HTR-8/SVneo (cell line): ENCODE measurements at regions not wholly inside any gene's neighbourhood (a gene's known extent, or its start where the extent isn't known, plus 50 kb on each side); places are given as distances from the start of the nearest gene placed in this dataset.
A peak's percentile ranks its signal among the peaks of the same experiment; 100 is the strongest.
"Not testable (repeated sequence)": the region's sequence is repeated elsewhere in the genome, so short reads cannot be mapped to it uniquely, and the experiment has no call there.

Experiments used
- DNase-seq: peaks from one replicate; pipeline ENCODE4 v3.0.0; 2011; ENCODE audit warnings: low spot score, mixed read lengths; ENCODE audit not compliant: insufficient read length
- FAIRE-seq: peaks from 2 replicates; lab custom pipeline; 2011; peaks lifted over from hg19 to GRCh38; lab: Jason Lieb, UNC

DNA sequence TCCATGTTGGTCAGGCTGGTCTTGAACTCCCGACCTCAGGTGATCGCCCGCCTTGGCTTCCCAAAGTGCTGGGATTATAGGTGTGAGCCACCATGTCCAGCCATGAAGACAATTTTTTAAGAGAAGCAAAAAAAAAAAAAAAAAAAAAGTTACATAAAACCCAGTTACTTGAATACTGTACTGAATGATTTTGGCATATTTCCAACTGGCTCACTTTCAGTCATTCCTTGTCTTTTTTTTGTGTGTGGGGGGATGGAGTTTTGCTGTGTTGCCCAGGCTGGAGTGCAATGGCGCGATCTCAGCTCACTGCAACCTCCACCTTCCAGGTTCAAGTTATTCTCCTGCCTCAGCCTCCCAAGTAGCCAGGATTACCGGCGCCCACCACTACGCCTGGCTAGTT, 345.5 kb downstream of the SOX4 start:
- not testable (repeated sequence) for DNase-seq, FAIRE-seq

DNA sequence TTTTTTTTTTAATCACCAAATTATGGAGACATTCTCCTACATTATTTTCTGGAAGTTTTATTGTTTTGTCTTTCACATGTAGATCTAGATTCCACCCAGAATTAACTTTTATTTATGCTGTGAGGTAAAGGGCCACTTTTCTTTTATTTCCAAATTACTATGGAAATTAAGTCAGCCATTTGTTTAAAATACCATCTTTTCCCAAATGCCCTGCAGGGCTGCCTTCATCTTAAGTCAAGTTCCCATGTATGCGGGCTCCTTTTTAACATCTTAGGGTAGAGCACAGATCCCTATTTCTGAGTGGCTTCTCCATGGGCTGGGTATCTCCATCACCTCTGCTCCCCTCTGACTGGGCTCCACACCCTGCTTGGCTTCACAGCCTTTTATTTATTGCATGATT, 348.4 kb downstream of the SOX4 start:
- DNase-seq, result no peak
- FAIRE-seq, result no peak

DNA sequence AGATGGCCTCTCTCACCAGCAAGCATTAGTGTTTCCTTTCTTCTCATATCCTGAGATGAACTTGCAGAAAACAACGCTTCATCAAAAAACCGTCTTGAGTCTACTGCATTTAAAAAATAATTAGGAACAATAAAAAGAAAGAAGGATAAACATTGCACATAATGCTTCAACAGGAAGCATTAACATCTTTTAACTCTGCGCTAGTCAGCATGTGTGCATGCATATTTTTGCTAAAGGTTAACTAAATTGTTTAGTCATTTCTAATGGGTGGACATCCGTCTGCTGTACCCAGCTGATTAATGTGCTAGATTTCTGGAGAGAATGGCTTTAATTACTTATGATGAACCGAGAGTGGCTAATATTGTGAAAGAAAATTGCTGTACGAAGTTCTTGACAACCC, 349.3 kb downstream of the SOX4 start:
- no peak for DNase-seq
- no peak for FAIRE-seq

DNA sequence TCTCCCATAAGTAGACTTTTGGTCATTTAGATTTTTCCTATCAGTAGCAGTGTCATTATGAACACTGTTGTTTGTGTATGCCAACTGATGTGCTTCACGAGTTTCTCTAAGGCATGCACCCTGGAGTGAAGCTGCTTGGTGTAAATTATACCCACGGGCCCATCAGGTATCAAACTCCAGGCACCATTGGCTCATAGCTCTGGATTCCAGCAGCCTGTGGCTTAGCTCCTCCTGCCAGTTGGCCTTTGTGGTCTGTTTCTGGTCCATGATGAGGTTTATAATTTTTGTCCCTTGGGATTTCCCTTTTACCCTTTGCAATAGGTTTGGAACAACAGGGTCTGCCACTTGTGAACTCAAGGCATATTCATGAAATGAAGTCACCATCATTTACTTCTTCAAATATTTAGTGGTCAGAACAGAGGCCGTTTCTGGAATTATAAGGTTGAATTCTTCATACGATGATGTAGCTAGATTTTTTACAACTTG, 350.5 kb downstream of the PRL start:
- FAIRE-seq (no peak), DNase-seq (peak; percentile 19)

DNA sequence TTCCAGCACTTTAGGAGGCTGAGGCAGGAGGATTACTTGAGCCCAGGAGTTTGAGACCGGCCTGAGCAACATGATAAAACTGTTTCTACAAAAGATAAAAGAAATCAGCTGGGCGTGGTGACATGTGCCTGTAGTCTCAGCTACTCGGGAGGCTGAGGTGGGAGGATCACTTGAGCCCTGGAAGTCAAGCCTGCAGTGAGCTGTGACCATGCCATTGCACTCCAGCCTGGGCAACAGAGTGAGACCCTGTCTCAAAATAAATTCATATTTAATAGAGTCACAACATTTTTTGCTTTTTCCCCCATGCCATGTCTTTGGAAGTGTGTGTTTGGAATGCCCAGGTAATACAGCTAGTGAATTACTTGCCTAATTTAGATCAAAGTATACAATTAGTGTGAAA, 349.6 kb downstream of the PRL start:
- FAIRE-seq, result not testable (repeated sequence)

DNA sequence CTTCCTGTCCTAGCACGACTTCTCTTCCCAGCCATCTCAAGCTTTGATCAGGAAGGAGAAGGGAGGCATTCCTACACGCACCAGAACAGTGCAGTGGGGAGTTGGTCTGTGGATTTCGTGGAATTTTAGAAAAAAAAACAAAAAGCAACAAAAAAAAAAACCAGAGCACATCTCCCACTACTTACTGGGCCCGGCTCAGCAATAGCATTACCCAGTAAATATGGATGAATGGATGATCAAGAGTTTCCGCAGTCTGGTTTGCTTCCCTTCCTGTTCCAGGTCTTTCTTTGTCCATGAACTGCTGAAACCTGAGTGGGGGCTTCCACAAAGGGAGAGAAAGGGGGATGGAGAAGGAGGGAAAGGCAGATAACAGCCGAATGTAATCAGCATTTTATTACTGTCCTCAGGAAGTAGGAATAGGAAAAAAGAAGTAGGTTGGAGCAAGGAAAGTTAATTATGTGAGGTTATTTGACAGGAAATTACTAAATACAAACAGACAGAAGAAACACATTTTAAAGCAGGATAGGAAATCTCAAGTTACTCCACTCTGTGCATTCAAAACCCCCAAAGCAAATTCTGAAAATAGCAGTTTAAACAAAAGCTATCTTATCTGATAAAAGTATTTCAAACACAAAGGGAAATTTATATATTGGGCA, 349.0 kb downstream of the PRL start:
- DNase-seq, result no peak
- no peak for FAIRE-seq

More for the DNA sequence above, 349.6 kb downstream of the PRL start:
- not testable (repeated sequence) for DNase-seq

DNA sequence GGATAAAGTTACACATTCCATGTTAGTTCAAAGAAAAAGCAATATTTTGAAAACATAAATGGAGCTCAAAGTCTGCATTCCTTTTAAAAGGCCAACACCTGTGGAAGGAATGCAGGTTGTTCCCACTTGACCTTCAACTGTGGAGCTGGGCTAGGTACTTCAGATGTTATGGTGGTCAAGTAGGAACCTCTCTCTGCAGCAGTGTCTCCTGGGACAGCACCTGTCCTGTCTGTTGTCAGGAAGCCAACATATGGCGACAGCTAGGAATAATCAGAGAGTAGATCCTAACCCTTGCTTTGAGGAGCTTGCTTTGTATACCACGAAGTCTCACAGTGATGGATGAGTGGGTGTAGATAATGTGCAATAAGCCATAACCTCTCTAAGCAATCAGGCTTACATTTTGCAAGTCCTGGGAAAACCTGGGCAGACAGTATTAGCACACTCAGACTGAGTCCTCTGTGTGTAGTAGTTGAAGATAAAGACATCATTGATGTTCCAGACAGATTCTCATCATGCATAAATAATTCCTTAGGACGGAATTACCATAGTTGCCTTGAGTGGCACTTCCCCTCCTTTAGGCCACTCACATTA, 347.5 kb downstream of the PRL start:
- no peak for DNase-seq

DNA sequence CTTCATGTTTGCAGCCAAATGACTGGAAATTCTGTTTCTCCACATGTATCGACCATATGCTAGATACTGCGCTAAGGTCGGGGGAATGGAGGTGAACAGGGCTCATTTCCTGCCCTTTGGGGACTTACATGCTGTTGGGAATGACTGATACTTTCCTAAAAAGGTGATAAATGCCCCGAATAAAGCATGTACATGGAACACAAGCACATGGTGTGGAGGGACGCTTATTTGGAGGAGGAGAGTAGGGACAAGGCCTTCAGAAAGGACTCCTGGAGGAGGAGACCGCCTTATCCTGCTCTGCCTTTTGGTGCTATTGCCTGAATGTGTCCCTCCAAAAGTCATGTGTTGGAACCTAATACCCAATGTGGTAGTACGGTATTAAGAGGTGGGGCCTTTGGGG, 344.5 kb downstream of the PRL start:
- no peak for FAIRE-seq
- no peak for DNase-seq

More for the DNA sequence above, 347.5 kb downstream of the PRL start:
- no peak for FAIRE-seq

DNA sequence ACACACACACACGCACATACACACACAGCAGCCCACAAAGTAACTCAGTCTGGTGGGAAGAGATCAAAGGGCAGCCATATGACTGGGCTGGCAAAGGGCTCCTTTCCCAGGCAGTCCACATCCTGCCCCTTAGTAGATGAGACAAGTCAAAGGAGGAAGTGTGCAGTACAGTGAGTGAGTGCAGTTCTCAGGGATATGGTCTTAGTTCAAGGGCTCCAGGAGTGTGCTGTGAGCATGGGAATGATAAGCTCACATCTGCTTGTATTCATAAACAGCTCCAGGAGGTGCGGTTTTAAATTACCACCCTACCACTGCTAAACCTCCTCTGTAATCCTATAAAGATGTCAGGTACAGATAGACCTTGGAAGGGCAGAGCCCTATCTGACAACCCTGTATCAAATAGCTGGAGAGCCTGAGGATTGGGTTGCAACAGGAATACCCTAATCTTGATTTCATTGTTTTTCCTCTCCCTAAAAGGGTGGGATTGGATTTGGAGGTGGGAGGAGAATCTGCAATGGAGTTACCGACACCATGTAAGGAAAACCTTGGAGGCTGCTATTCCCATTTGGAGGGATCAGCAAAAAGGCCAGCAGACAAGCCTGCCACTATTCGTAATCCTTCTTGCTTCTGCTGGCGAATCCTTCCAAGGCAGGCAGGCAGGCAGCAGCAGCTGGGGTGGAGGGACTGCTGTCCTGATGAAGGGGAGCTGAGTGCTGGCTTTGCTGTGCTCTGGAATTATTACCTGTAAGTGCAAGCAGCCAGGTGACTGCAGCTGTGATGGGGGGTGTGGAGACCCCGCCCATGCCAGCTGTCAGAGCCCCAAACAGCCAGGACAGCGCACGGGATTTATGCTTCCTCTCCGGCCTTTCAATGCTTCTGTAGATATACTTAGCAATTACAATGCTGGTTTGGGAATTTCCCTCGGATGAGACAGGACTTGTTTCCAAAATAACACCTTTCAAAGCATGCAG, 342.7 kb downstream of the PRL start:
- DNase-seq (no peak), FAIRE-seq (no peak)

DNA sequence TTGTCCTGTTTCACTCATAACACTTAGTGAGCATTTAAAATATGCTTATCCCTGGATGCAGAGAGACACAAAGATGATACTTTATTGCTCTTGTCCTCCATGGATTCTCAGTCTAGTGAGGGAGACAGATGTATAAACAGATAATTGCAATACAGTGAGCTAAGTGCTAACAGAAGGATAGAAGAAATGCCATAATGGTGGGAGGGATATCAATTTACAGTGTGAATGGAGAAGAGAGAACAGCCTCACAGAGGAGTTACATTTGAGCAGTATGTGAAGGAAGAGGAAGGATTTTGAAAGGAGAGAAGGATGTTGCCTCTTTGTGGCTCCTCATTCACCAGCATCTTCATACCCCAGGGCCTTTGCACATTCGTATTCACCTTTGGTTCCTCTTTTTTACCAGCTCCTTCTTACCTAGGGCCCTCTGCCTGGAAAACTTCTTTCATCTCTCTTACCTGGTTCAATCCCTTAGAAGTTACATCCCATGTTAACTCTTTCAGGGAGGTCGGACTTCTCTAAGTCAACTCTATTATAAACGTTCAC, 341.7 kb downstream of the PRL start:
- FAIRE-seq, result no peak

DNA sequence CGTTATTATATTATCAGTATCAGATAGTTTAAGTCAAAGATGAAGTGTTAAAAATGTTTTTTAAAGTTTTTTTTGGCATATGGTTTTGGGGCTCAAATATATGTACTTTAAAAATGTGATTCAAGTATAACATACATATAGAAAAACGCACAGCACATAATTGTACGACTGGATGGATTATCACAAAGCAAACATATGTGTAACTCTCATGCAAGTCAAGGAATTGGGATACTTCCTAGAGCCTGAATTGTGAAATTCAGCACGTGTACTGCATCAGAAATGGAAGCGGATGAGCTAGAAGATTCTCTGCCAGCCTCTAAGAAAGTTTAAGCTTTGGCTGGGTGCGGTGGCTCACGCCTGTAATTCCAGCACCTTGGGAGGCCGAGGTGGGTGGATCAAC, 340.9 kb downstream of the PRL start:
- no peak for DNase-seq
- FAIRE-seq, result no peak

More for the DNA sequence above, 341.7 kb downstream of the PRL start:
- DNase-seq, result no peak

DNA sequence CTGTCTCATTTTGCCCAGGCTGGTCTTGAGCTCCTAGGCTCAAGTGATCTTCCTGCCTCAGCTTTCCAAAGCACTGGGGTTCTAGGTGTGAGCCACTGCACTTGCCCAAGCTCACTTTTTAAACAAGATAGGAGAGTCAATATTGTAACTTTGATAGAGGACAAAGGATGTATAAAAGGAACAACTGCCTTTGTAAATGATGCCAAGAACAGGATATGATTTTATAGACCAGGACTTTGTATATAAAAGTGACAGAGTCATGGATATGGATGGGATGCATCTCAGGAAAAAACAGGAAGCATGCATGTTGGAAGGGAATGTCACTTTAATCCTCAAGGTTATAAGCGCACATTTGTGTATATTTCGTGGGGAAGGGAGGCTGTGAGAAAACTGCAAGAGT, 338.4 kb downstream of the PRL start:
- no peak for DNase-seq
- no peak for FAIRE-seq

DNA sequence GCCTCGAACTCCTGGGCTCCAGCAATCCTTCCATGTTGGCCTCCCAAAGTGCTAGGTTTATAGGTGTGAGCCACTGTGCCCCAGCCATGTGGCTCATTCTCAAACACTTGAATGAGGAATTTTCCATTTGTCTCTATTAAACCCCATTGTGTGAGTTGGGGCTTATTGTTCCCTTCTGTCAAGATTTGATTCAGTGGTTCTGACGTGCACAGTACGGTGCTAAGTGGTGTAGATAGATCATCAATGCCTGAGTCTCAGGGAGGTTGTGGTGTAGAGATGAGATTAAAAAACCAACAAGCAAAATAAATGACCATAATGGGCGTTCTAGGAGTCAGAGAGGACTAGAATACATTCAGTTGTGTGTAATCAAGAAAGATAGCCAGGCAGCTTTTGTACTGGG, 335.6 kb downstream of the PRL start:
- no peak for DNase-seq
- FAIRE-seq, result no peak

DNA sequence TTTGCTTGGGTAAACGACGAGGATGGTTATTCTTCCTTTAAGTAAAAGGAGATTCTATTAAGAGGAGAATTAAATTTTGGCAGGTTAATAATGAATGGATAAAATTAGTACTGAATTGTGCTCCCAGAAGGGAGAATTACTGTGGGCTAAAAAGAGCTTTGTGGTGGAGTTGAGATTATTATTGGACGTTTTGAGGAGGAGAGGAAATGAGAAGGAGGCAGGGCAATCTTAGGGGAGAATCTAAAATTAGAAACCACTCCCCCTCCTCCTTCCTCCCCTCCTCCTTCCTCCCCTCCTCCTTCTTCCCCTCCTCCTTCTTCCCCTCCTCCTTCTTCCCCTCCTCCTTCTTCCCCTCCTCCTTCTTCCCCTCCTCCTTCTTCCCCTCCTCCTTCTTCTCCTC, 331.8 kb downstream of the PRL start:
- FAIRE-seq (no peak), DNase-seq (no peak)

DNA sequence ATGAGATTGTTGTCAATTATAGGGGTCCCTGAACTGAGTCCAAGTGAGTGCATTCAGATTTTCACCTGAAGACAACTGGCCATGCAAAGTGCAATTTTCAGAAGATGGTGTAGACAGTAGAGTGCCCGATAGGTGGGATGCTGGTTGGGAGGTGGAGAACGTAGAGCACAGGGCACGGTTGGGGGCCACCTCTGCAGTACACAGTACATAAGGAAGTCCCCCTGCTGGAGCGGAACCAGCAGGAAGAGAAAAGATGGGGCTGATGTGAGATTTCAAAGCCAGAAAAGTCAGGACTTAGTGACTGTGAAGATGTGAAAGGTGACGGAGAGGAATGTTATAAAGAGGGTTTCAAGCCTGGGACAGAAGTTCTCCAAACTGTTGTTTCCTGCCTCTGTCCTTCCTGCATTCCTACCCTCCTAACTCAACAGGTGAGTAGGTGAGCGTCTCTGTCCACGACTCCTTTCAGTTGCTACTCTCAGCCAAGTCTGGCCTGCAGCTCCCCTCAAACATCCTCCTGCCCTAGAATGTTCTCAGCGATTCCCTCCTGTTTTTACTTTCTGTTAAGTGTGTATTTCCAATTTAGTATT, 330.8 kb downstream of the PRL start:
- FAIRE-seq (no peak), DNase-seq (no peak)

DNA sequence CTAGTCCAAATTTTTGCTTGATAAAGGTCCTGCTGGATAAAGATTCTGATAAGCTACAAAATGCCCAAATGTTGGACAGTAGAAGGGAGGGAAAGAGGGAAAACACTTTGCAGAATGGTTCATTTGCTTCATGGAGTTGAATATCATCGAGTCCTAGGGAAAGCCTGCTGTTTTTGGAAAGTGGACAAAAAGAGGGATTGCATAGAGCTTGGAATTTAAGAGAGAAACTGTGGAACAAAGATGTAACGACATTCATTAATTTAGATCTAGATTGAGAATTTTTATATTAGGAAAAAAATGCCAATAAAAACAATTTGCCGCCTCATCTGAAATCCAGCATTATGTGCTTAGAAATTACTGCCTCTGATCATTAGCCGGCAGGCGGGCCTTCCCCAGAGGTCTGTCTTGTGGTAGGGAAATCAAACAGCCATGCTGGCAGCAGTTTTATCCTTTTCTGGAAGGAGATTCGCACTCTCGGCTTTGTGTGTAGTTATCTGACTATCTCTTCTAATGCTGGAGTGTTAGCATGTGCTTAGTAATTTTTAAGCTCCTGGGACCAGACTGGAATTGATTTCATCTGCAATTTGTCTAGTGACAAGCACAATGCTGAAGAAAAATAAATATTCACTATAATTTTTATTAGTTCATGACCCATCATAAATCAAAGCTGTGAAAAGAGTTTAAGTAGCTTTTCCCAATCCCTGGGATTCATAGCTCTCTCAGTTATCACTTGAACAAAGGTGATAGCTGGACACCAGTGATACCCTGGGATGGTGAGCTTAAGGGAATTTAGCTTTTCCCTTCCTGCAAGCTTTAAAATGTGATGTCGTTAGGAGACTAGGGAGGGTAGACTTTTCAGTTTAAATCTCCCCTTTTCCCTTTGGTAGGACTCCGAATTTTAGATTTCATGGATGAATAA, 329.5 kb downstream of the PRL start:
- DNase-seq (no peak), FAIRE-seq (no peak)

DNA sequence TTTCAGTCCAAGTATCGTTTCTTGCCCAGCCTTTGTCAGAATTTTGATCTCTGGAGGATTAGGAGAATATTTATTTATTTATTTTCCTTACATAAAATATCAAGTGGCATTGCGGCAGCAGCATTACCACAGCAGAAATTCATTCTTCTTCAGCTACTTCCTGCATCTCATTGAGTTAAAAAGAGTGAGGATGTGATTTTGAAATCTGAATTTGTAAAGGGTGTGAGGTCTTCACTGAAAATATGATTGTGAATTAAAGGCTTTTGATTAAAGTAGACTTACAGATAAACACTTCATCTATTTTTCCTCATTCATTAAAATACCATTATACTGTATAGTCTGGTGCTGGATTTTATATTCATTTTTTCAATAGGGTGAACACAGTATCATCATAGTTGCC, 328.4 kb downstream of the PRL start:
- no peak for DNase-seq
- FAIRE-seq, result no peak

DNA sequence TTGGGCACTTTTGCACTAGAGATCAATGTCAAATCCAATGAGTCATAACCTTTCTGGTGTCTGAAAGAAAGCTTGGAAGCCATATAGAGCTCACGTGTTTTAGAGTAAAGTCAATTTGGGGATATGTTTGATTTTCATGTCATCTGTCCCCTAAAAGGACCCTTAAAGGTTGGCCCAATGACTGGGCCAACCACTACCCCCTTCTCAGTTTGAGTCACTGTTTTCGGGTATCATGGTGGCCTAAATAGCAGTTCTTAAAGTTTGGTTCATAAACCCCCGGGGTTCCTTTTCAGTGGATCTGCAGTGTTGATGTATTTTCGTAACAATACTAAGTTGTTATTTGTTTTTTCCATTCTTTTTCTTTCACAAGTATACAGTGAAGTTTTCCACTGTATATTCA, 327.6 kb downstream of the PRL start:
- DNase-seq, result no peak
- FAIRE-seq, result no peak

DNA sequence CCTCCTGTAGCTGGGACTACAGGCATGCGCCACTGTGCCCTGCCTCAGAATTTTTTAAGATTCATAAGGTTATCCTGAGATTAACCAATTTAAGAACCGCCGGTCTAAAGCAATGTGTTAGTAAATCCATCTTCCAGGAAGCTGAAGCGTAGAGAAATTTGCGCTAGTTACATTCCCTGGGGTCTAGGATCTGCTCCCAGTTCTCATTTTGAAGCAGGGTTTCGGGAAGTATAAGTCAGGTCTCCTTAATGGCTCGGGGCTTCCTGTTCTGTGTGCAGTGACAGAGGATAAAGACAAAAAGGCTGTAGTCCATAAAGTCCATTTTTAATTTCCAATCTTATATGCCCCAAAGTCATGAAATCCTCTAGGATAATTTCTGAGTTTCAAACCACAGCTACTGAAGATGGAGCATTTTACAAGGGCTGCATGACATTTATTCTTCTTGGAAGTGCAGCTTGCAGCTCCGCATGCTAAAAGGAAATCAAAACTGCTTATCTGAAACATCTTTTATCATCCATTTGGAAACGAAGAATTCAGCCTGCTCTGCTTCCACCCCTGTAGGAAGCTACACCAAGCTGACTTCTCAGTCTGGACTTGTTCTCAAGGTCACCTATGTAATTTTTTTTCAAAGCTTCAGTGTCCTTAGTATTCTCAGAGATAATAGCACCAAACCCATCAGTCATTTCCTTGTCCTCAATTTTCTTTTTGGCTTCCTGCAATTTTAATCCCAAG, 326.1 kb downstream of the PRL start:
- FAIRE-seq, result no peak
- DNase-seq, result no peak
